ENCODE measurements at regions not wholly inside any gene's neighbourhood (a gene's known extent, or its start where the extent isn't known, plus 50 kb on each side); places are given as distances from the start of the nearest gene placed in this dataset.

DNA sequence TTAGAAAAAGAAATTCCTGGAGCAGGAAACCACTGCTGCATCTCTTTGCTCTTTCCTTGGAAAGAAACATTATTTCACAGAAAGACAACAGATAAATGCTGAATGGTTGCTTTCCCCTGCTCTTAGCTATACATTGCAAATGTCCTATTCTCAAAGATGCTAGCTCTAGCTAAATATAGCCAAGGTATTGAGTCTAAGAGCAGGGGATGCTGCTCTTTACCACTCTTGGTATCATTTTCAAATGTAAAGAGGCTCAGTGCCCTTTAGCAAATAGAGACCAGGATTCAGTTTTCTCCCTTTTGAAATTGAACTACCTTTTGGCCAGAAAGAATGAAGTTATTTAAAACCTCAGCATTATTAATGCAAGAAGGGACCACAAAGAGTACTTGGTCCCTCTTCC is 104.0 kb upstream of the FUT8 start:
- ATAC-seq = no peak
- TF ChIP-seq POLR2A (IDR thresholded peaks at IDR 0.05) (no peak), CTCF (IDR thresholded peaks at IDR 0.05) (no peak)
- no peaks in the 10 kb centered on the region for H3K36me3 ChIP-seq (replicated peaks in 1 of 2; ENCODE audit: insufficient read depth in 1 of 2, low read depth in 2 of 2)
- intact Hi-C loops (cut with DNase I) = no loop called here
- no peak overlapping the region for H3K27ac ChIP-seq
- peaks cover 10% of the 10 kb centered on the region for H3K4me1 ChIP-seq
- no peaks in the 10 kb centered on the region for H3K27me3 ChIP-seq
- no peak for DNase-seq
- no peaks in the 10 kb centered on the region for H3K9me3 ChIP-seq
- H3K4me3 ChIP-seq = no peak overlapping the region

DNA sequence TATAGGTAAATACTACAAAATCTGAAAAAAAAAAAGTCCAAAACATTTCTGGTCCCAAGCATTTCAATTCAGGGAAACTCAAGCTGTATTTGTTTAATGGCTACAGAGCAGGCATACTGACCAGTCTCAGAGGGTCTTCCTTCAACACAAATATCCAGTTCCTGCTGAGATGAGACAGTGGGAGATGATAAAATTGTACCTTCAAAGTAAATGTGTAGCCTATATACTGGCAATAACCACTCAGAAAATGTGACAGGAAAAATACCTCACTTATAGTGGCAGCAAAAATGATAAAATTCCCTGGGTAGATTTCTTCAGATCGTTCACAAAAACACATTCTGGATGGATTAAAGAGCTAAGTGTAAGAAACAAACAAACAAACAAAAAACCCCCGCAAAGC is 102.0 kb upstream of the FUT8 start:
- H3K27me3 ChIP-seq = no peaks in the 10 kb centered on the region
- ATAC-seq (no peak), DNase-seq (no peak)
- H3K4me3 ChIP-seq = no peak overlapping the region
- no peaks in the 10 kb centered on the region for H3K36me3 ChIP-seq (replicated peaks in 1 of 2; ENCODE audit: insufficient read depth in 1 of 2, low read depth in 2 of 2)
- WGBS, 2 donors = 73% methylated on average over 2 of the region's 2 CpGs
- H3K9me3 ChIP-seq = no peaks in the 10 kb centered on the region
- peaks cover 6% of the 10 kb centered on the region for H3K4me1 ChIP-seq
- intact Hi-C loops (cut with DNase I) = no loop called here
- no peak overlapping the region for H3K27ac ChIP-seq
- TF ChIP-seq CTCF (IDR thresholded peaks at IDR 0.05) (no peak), POLR2A (IDR thresholded peaks at IDR 0.05) (no peak)

DNA sequence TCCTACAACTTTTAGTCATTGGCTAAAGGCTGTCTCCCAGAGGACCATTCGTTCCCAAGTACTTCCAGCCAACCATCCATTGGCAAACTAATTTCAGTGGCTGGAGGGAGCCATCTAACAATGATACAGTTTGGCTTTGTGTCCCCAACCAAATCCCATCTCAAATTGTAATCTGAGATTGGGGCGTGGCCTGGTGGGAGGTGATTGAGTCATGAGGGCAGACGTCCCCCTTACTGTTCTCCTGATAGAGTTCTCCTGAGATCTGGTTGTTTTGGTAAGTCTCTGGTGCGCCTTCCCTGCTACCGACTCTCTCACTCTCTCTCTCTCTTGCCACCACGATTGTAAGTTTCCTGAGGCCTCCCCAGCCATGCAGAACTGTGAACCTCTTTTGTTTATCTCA is 99.7 kb upstream of the FUT8 start:
- intact Hi-C loops (cut with DNase I) = no loop called here
- no peaks in the 10 kb centered on the region for H3K36me3 ChIP-seq (replicated peaks in 1 of 2; ENCODE audit: insufficient read depth in 1 of 2, low read depth in 2 of 2)
- TF ChIP-seq POLR2A (IDR thresholded peaks at IDR 0.05) (no peak), CTCF (IDR thresholded peaks at IDR 0.05) (no peak)
- no peaks in the 10 kb centered on the region for H3K9me3 ChIP-seq
- H3K27ac ChIP-seq = no peak overlapping the region
- H3K27me3 ChIP-seq = no peaks in the 10 kb centered on the region
- WGBS, 2 donors = 80 to 90% methylated on average over 6 of the region's 6 CpGs
- H3K4me1 ChIP-seq = peaks cover 6% of the 10 kb centered on the region
- H3K4me3 ChIP-seq = no peak overlapping the region
- ATAC-seq = no peak
- no peak for DNase-seq

DNA sequence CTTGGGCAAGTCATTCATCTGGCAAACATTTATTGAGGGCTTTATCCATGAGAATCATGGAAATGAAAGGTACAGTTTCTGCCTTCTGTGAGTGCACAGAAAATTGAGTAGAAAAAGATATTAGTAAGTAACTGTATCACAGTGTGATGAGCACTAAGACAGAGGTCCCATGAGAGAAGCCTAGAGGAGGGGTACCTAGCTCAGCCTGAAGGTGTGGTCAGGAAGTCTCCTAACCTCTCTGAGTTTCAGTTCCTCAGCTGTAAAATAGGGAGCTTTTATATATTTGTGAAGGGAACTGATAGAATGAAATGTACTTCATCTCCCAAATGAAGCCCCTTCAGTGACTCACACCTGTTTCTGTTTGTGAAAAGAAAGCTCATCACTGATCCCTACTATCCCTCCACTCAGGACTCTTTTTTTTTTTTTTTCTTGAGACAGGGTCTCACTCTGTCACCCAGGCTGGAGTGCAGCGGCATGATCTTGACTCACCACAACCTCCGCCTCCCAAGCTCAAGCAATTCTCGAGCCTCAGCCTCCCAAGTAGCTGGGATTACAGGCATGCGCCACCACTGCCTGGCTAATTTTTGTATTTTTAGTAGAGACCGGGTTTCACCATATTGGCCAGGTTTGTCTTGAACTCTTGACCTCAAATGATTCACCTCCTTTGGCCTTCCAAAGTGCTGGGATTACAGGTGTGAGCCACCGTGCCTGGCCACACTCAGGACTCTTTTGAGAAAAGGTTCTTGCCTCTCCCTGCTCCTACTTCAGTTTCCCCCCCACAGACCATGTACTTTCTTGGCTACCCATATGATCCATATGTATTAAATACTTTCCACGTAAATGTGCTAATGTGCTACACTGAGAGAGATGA is 93.7 kb upstream of the FUT8 start:
- 91 to 94% methylated on average over 7 of the region's 7 CpGs for WGBS, 2 donors
- no peak for TF ChIP-seq CTCF (IDR thresholded peaks at IDR 0.05)
- no peak for TF ChIP-seq POLR2A (IDR thresholded peaks at IDR 0.05)
- DNase-seq (no peak), ATAC-seq (no peak)
- Histone ChIP-seq H3K4me1 (peaks cover 9% of the 10 kb centered on the region), H3K4me3 (no peak overlapping the region), H3K27ac (no peak overlapping the region), H3K9me3 (no peaks in the 10 kb centered on the region), H3K36me3 (replicated peaks in 1 of 2; ENCODE audit: insufficient read depth in 1 of 2, low read depth in 2 of 2) (no peaks in the 10 kb centered on the region), H3K27me3 (no peaks in the 10 kb centered on the region)
- intact Hi-C loops (cut with DNase I) = no loop called here

Data from body of pancreas (tissue), 4 donors.